NB4 (cell line): ENCODE measurements at regions not wholly inside any gene's neighbourhood (a gene's known extent, or its start where the extent isn't known, plus 50 kb on each side); places are given as distances from the start of the nearest gene placed in this dataset.

Experiments
- POLR2A ChIP-seq: IDR thresholded peaks from 2 replicates; pipeline ENCODE4 v1.6.1; 2011; ENCODE audit warnings: mild to moderate bottlenecking; ENCODE audit not compliant: insufficient read length; ENCODE audit errors: extremely low read depth
- TF ChIP-seq, protein P1 (sequence below): IDR thresholded peaks from one replicate; pipeline ENCODE4 v1.5.1; 2012; ENCODE audit warnings: low read depth, low read length

GRCh38 chr4:188918787-188919186, 779.5 kb downstream of the TRIML1 start:
- TF ChIP-seq, protein P1, sequence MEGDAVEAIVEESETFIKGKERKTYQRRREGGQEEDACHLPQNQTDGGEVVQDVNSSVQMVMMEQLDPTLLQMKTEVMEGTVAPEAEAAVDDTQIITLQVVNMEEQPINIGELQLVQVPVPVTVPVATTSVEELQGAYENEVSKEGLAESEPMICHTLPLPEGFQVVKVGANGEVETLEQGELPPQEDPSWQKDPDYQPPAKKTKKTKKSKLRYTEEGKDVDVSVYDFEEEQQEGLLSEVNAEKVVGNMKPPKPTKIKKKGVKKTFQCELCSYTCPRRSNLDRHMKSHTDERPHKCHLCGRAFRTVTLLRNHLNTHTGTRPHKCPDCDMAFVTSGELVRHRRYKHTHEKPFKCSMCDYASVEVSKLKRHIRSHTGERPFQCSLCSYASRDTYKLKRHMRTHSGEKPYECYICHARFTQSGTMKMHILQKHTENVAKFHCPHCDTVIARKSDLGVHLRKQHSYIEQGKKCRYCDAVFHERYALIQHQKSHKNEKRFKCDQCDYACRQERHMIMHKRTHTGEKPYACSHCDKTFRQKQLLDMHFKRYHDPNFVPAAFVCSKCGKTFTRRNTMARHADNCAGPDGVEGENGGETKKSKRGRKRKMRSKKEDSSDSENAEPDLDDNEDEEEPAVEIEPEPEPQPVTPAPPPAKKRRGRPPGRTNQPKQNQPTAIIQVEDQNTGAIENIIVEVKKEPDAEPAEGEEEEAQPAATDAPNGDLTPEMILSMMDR, result no peak
- no peak for TF ChIP-seq POLR2A
